DMS 273 (cell line): ENCODE measurements at regions not wholly inside any gene's neighbourhood (a gene's known extent, or its start where the extent isn't known, plus 50 kb on each side); places are given as distances from the start of the nearest gene placed in this dataset.

Source experiments
- DNase-seq: peaks from one replicate; lab custom pipeline; 2025; ENCODE audit not compliant: unreplicated experiment; lab: John Stamatoyannopoulos, UW

DNA sequence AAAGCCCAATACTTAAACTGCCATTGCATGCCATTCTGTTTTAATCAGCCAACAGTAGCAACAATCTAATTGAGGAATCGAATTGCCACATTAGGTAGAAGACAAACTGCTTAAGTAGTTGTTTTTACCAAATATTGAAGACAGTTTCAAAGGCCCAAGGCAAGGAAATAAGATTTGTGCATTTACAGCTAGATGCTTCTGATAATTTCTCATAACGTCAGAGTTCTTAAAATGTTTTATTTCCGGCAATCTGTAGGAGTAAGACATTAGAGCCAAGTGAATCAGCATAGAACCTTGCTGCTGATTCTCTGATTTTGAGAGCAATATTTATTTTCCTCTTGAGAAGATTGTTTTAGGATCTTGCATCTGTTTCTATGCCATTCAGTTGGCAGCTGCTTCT is 174.3 kb downstream of the RBM43 start:
- DNase-seq, result no peak

DNA sequence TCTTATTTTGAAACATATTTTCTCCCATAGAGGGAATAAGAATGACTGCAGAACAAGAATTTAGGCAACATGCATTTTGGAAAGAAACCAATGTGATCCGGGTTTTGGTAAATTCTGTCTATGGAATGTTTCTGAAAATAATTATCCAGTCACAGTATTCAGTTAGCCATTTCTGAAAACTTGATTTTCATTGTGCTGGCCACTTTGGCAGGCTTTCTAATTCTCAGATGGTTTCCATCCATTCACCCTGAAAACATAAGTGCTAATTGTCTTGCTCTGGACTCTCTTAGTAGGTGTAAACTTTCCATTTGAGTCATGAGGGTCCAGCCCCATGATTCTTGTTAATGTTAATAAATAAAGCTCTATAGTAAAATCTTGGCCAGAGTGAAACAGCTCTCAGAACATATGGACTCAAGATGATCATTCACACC is 176.5 kb downstream of the RBM43 start:
- DNase-seq, result no peak

DNA sequence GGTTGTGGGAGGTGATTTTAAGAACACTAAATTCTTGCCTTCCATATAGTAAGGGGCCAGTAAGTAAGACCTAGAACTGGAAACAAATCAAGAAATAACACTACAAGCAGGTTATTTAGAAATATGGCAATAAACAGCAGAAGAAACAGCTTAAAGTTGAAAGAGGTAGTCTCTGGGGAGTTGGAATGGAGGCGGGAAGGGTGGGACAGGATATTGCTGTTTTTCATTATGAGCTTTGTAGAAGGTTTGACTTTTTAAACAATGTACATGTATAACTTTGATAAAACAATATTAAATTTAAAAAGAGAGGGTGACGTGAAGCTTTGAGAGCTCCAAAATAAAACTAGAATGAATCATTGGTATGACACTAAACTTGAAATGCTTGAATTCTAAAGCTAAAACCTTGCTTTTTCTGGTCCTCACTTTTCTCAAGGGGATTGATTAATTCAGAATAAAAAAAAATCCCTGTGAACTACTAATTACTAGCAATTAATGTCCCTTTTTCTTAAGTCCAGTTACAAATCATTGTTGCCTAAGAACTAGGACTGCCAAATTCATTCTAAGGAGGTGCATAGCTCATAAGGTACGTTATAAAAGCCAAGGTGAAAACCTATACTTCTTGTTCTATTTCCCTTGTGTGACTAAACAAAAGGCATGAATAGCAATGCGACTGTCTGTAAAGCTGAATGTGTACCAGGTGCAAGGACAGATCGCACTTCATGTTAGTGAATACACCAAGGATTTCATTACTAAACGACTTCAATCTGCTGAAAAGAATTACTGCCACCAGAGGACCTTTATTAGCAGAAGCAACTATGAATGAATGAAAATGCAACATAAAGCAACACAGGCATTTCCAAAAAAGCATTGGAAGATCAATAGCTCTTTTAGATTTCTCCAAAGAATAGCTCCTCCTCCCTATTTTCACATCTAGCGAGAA is 177.5 kb downstream of the RBM43 start:
- no peak for DNase-seq

DNA sequence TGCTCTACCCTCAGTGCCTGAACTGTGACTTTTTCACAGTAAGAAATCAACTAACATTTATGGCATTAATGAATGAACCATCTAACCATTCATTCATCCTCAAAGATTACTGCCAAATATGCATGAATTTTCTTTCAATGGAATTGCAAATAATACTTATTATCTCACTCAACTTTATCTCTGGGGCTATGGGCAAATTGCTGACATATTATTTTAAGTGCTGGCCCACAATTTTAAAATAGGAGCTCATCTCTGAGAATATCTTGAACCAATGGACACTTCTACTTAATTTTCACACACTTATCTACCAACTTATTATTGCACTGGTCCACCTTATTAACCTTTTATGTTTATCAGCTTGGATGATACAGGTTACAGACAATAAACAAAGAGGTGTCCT is 182.8 kb downstream of the RBM43 start:
- no peak for DNase-seq

DNA sequence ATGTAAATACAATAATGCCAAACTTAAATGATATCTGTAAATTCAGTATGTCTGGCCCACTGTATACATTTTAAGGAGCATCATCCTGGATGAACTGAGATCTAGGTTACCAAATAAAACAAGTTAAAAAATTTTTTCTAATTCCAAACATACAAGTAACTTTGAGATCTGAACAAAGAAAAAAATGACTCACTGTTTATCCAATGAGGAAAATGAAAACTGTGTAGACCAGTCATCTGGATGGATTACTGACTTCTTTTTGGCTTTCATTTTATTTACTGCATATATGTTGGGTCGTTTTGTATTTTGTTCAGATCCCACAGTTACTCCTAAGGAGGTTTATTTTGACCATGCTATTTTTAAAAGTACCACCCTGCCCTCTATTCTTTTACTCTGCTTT is 189.8 kb downstream of the RBM43 start:
- no peak for DNase-seq

DNA sequence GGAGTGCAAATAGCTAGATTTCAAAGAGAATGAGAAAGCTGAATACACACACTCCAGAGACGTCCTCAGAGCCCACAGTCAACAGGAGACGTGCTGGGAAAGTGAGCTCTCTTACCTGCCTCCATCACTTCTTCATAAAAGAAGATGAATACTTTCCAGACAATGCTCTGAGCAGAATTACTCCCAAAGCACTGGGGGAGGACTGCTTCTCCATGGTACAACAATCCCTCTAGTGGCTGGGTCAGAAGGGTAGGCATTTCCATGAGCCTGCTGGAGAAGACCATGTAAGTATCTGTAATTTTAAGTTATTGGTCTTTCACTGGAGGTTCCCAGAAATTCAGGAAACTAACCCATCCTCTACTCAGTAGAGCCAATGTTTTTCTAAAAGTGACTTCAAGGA is 190.3 kb downstream of the RBM43 start:
- DNase-seq, result peak; percentile 67

DNA sequence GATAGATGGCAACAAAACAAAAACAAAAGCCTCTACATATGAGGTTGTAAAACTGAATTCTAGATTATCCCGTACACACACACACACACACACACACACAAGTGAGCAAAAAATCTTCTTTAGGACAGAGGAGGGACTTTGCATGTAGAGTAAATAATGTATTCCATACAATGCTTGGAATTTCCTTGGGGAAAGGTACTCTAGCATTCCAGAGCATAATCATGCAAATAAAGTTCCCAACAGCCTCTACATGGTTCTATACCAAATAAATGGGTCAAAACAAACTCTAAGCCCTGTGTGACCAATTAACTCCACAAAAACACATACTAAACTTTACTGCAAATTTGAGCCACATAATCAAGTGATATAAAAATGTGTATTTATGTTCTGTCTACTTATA is 191.4 kb downstream of the RBM43 start:
- no peak for DNase-seq

DNA sequence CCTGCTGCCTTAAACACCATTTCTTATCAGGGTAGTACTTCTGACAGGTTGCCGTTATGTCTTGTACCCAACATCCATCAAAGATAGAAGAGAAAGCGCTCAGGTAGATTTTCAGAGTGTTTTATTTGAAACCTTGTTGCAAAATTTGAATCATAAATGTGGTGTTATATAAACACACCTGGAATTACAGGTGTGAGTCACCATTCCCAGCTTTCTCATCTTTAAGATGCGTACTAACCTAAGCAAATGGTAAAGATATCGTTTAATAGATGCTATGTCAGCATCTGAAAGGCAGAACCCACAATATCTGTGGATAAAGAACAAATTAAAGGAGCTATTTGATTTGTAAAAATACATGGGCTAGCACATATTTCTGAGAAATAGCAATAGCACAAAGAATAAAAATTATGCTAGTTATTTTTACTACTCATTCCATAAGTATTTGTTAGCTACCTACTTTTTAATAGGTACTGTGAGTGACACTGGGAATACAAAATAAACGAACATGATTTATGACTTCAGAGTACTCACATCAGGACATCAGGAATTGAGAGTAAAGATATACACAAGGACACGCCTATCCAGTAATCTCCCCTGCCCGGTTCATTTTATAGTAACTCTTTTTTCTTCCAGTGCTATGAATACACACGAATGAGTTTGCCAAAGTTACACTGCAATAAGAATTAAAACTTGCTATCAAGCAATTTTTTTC is 193.8 kb downstream of the RBM43 start:
- no peak for DNase-seq

DNA sequence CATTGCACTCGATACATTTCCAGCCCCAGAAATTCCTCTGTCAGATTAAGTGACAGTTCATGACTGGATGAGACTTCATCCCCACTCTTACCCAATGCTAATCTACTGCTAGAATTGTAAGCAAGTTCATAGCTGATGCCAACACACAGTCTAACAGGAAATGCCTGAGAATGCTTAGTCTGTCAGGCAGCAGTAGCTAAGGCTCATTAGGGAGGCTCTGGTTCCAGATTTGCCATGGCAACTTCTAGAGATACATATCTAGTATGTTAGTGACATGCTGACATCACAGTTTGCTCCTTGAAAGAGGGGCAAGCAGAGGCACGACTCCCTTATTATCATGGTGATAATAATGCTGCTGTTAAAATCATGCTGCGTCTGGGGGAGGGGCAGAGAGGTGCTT is 198.4 kb downstream of the RBM43 start:
- DNase-seq, result peak; percentile 87

DNA sequence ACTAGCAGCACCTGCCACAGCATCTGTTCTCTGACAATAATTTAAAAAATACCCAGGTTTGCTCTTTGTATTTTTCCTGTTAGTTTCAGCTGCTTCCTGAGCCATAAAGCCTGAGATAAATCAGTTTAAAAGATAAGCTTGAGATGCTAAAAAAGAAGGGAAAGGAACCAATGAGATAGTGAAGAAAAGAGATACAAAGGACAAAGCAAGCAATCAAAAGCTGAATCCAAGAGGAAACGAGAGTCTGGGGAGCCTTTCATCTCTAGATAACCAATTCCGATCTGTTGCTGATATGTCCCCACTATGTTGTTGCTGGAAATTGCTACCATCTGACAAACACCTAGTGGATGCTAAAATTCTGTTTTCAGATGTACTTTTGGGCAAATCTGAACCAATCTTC is 201.4 kb downstream of the RBM43 start:
- no peak for DNase-seq

DNA sequence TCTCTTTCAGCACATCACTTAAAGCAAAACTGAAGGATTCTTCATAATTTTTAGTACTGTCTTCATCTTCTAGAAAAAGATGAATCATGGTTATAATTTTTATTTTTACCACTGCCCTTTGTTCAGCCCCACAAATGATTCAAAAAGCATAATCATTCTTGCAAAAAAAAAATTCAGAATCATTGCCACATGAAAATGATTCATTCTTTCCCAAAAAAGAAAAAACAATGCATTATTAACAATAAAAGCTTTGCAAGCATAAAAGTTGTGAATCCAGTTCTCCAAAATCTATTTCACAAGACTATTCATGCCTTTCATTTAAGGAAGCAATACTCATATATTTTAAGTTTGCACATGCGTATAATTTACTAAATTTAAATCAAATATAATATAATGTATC is 204.8 kb downstream of the RBM43 start:
- DNase-seq, result no peak

DNA sequence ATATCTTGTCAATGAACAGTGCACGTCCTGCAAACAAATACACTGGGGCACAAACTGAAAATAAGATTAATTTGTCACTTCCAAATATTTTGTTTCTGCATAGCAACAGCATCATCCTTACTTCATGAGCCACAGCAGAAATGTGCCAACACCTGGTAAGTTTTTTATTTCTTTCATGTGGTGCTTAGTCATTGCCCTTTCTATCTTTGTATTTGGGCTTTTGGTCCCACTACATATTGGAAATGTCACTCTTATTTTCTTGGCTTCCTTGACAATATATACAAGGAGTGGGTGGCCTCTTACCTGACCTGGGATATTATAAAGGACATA is 208.0 kb downstream of the RBM43 start:
- DNase-seq, result no peak

DNA sequence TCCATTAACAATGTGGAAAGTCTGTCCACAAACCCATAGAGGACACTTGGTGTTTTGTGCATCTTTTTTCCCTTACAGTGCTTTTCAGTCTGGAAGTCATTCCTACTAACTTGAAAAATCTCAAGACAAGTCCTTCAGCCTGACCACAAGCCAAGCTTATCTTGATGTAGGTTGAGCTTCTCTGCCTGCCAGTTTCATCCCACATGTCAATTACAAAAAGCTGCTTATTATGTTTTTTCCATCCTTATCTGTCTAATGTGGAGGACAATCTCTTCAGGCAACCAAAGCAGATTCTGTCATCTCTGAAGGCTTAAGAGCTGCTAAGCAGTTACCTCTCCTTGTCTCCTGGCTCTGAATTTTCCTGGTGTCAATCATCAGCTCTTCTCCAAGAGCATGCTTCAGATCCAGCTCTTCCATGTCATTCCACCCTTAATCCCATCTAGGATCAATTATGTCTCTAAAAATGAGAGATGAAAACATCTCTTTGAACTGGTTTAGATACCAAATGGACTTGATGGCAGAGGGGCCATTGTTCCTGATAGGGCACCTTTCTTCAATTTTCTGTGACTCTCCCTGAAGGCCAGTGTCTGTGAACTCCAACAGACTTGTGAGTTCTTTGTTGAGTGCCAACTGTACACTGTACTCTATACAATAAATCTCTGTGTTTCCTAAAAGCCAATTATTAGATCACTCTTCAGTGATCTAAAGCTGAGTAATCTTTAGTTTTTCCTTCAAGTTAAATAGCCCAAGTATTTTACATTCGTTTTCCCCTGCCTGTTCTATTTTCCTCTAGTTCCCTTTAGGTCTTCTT is 208.6 kb downstream of the RBM43 start:
- DNase-seq, result no peak

DNA sequence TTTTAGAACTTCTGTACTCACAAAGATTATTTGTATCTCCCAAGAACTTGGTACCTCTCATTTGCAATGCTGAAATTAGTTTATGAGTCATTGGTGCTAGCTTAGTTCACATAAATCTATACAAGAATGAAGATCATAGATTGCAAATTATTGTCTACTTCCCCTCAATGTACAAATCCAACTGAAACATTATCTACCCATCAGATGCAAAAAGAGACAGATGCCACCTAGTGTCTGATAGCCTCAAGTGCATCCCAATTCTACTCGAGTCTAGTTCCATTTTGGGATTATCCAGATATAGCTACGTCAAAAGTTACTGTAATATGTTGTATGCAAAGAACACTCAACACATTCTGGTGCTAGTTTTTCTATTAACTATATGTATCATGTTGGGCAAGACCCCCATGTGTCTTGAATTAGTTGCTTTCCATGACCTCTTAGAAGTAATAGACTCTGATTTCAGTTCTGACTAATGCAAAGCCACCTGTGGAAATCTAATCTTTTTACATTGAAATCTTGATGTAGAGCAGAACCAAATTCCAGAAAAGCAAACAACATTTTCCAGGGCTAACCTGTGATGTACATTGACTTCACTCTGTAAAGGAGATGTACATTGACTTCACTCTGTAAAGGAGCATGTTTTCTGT is 210.0 kb downstream of the RBM43 start:
- DNase-seq, result peak; percentile 76

DNA sequence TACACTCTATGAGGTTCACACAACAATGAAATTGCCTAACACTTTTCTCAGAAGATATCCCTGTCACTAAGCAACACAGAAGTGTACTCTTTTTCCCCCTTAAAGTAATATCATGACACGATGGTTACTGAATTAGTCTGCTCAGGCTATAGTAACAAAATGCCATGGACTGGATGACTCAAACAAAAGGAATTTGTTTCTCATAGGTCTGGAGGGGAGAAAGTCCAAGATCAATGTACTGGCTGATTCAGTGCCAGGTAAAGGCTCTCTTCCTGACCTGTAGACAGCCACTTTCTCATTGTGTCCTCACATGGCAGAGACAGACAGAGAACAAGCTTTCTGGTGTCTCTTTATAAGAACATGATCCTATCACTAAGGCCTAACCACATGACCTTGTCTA is 211.9 kb downstream of the RBM43 start:
- no peak for DNase-seq

DNA sequence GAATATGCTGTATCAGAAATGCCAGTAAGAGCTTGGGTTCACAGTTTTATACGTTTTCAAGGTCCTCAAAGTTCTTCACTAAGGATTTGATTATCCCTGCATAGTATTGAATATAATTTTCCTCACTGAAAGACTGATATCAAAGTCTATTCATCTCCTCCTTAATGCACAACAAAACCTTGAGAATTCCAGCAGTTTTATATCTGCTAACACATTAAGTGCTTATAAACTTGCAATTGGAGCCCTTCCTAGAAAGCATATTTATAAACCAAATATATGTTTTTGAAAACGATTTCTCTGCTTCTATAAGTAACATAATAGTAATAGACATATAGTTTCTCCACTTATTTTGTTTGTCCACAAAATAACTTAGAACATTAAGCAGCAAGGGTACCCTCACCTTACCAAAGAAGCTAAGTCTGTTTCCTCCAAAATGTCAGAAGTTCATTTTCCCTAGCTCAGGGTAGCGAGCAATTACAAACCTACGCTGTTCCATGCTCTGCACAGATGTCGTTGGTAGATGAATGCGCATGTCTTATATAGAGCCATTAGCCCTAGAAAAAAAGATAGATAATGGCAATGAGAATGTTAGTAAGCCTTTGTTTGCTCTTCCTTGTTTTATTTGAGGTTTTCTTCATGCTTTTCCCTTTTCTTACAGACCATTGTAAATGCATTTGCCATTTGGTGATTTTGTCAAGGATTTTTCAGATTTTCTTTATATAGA is 213.2 kb downstream of the RBM43 start:
- DNase-seq, result no peak

DNA sequence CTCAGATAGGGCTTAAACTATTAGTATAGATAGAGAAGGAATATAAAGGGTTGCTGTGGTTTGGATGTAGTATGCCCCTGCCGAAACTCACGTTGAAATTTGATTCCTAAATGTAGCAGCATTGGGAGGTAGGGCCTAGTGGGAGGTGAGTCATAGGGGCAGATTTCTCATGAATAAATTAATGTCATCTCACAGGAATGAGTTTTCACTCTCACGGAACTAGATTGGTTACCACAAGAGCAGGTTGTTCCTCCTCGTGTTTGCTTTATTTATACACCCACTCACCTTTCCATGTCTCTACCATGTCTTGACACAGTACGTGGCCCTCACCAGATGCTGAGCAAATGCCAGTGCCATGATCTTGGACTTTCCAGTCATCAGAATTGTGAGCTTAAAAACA is 218.2 kb downstream of the RBM43 start:
- DNase-seq, result peak; percentile 85

DNA sequence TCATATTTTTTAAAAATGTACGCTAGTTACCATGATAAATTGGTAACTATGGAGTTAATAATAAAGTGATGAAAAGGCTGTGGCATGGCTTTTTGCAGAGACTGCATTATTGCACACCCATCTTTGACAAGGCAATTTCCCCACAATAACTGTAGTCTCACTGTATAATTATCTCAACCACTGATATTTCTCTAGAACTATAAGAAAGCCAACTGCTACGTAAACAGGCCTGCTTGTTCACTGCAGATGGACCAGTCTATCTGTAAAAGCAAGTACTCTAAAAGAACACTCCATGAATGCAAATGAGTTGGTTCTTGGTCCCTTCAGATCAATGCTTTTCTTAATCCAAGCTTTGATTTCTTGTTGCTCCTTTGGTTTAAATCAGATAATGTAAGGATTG is 218.7 kb downstream of the RBM43 start:
- peak; percentile 21 for DNase-seq

DNA sequence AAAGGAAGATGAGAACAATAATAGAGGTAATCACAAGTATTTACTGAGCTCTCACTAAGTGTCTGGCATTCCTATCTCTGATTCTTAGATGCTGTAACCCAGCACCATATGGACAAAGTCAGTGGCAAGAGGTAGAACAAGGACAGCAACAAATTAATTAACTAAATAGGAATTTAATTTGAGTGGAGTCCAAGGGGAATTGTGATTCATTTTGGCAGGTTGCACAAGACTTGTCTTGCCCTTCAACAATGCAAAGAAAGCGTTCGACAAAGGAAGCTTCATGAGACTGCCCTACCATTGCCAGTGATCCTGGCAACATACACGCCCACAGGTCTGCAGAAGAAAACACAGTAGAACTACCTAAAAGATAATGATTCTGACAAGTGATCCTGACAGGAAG is 221.6 kb downstream of the RBM43 start:
- DNase-seq, result peak; percentile 56

DNA sequence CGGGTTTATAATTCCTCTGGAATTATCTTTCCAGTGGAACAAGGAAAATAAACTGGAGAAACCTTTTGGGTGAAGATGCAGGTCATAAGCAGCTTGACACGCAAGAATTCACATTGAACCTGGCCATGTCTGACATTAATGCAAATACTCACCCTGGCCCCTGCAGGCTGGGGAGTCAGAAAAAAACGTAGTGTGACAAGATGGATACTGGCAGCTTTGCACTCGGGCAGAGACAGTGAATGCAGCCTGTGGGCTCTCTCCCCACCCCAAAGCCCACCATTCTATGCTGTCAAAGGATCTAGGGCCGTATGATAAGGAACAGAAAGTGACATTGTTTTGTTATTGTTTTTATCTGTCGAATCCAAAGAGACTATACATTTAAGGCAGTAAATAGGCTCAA is 223.1 kb downstream of the RBM43 start:
- no peak for DNase-seq

DNA sequence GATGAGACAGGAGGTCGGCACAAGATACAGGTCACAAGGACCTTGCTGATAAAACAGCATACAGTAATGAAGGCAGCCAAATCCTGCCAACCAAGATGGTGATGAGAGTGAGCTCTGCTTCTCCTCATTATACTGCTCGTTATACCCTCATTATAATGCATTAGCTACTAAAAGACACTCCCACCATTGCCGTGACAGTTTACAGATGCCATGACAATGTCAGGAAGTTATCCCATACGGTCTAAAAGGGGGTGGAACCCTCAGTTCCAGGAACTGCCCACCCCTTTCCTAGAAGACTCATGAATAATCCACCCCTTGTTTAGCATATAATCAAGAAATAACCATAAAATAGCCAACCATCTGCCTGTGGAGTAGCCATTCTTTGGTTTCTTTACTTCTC is 224.2 kb downstream of the RBM43 start:
- peak; percentile 19 for DNase-seq
